ENCODE measurements at regions not wholly inside any gene's neighbourhood (a gene's known extent, or its start where the extent isn't known, plus 50 kb on each side); places are given as distances from the start of the nearest gene placed in this dataset.

GRCh38 chr15:38660738-38661137 lies 96.1 kb upstream of the RASGRP1 start:
- TF ChIP-seq HDAC2 (IDR thresholded peaks at IDR 0.05) (no peak), FOSL2 (IDR thresholded peaks at IDR 0.05) (no peak), FOSL2 (CRISPR knock-in tag; IDR thresholded peaks at IDR 0.05) (no peak), CTCF (IDR thresholded peaks at IDR 0.05) (no peak)

All from A549 (cell line).